PC-9 (cell line): ENCODE measurements at regions not wholly inside any gene's neighbourhood (a gene's known extent, or its start where the extent isn't known, plus 50 kb on each side); places are given as distances from the start of the nearest gene placed in this dataset.

Experiments used
- CTCF ChIP-seq: fragments of 200-600 bp; sonication (generic); conservative IDR thresholded peaks from 2 replicates; pipeline ENCODE4 v1.6.1; 2017; ENCODE audit warnings: mixed run types, antibody characterized with exemption, mild to moderate bottlenecking, moderate library complexity
- EZH2 ChIP-seq: fragments of 200-600 bp; sonication (generic); IDR thresholded peaks from 2 replicates; pipeline ENCODE4 v1.8.0; 2017; ENCODE audit warnings: antibody characterized with exemption, low read depth

- TF ChIP-seq CTCF = no peak
- TF ChIP-seq EZH2 = no peak
These were observed 675.3 kb downstream of the INHBA start for GRCh38 chr7:41027428-41028115.
